Common myeloid progenitor, CD34-positive (primary cell): ENCODE measurements at regions not wholly inside any gene's neighbourhood (a gene's known extent, or its start where the extent isn't known, plus 50 kb on each side); places are given as distances from the start of the nearest gene placed in this dataset.
A peak's percentile ranks its signal among the peaks of the same experiment; 100 is the strongest.

Experiments used
- CTCF ChIA-PET: fragments of 350-600 bp; sonication (Branson Sonifier 250); formaldehyde crosslinking; loops from one replicate; lab custom pipeline; 2021; ENCODE audit warnings: antibody characterized with exemption; lab: Charles Lee
- POLR2A ChIA-PET: fragments of 350-600 bp; sonication (Branson Sonifier 250); formaldehyde crosslinking; loops from one replicate; lab custom pipeline; 2021; ENCODE audit warnings: antibody characterized with exemption; lab: Charles Lee
- DNase-seq, 3 donors: peaks; one replicate each; pipeline versions ENCODE4 v3.0.0 to v3.0.0-alpha.2; 2013
- H3K27ac ChIP-seq, 2 experiments: 1 replicate in 1 of 2; 2 replicates in 1 of 2; pipeline ENCODE4 v1.7.0; 2013; ENCODE audit warnings: inconsistent platforms in 2 of 2, low read length in 2 of 2, mild to moderate bottlenecking in 2 of 2, low read depth in 1 of 2, moderate library complexity in 1 of 2; ENCODE audit not compliant: severe bottlenecking in 2 of 2, insufficient read depth in 1 of 2, poor library complexity in 1 of 2
- H3K27me3 ChIP-seq, 5 experiments: replicated peaks in 2 of 5; 1 replicate in 3 of 5; 2 replicates in 2 of 5; pipeline versions ENCODE4 v1.6.1 to v1.7.0; 2013; ENCODE audit warnings: low read length in 4 of 5, mild to moderate bottlenecking in 2 of 5, moderate library complexity in 2 of 5, inconsistent platforms in 1 of 5; ENCODE audit not compliant: insufficient read depth in 5 of 5, control insufficient read depth in 4 of 5
- H3K36me3 ChIP-seq, 4 experiments: 1 replicate in 2 of 4; 2 replicates in 2 of 4; pipeline versions ENCODE4 v1.6.1 to v1.7.0; 2013; ENCODE audit warnings: low read length in 3 of 4, control low read depth in 1 of 4, mild to moderate bottlenecking in 1 of 4; ENCODE audit not compliant: control insufficient read depth in 4 of 4, insufficient read depth in 4 of 4
- H3K4me1 ChIP-seq, 4 experiments: 1 replicate in 3 of 4; 2 replicates in 1 of 4; pipeline versions ENCODE4 v1.6.1 to v1.7.1; 2013; ENCODE audit warnings: low read length in 3 of 4, mild to moderate bottlenecking in 3 of 4, control low read depth in 1 of 4, inconsistent platforms in 1 of 4, moderate library complexity in 1 of 4; ENCODE audit not compliant: control insufficient read depth in 4 of 4, insufficient read depth in 4 of 4; ENCODE audit errors: control extremely low read depth in 1 of 4
- H3K4me3 ChIP-seq, 7 experiments: 1 replicate in 4 of 7; 2 replicates in 3 of 7; pipeline versions ENCODE4 v1.5.1 to v1.7.0; 2013; ENCODE audit warnings: mild to moderate bottlenecking in 7 of 7, low read length in 6 of 7, moderate library complexity in 6 of 7, inconsistent platforms in 2 of 7, low read depth in 2 of 7, control low read depth in 1 of 7; ENCODE audit not compliant: insufficient read depth in 4 of 7, control insufficient read depth in 1 of 7; ENCODE audit errors: extremely low read depth in 1 of 7
- H3K9me3 ChIP-seq, 5 experiments: 1 replicate in 4 of 5; 2 replicates in 1 of 5; pipeline versions ENCODE4 v1.6.1 to v1.7.1; 2013; ENCODE audit warnings: low read length in 4 of 5, mild to moderate bottlenecking in 2 of 5, inconsistent platforms in 1 of 5, low read depth in 1 of 5, moderate library complexity in 1 of 5; ENCODE audit not compliant: control insufficient read depth in 4 of 5, insufficient read depth in 2 of 5; ENCODE audit errors: control extremely low read depth in 1 of 5
- WGBS: methylation state at CpG from one replicate; pipeline ENCODE4 v1.1.5; 2013; ENCODE audit not compliant: insufficient coverage; 5-methylcytosine and 5-hydroxymethylcytosine counted together

DNA sequence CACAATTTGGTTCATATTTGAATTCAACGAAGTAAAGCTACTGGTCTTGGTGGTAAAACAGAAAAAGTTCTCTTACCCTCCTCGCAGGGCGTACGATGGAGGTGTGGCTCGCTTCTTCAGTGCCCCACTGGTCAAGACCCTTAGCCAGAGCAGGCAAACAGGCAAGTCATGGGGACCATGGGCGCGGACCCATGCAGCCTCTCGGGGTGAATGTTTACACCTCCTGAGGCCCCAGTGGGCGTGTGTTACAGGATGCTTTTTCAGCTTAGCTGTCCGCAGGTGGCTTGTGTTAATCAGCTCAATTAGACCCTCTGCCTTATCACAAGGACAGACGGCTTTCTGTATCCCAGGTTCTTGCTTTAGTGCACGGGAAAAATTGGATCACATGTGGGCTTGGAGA is 991.8 kb downstream of the GBE1 start:
- Histone ChIP-seq H3K4me3 (no peak overlapping the region), H3K27me3 (no peaks in the 10 kb centered on the region), H3K9me3 (no peaks in the 10 kb centered on the region), H3K36me3 (no peaks in the 10 kb centered on the region), H3K27ac (peak overlapping the region in 1 of 2 experiments; percentile 25), H3K4me1 (no peaks in the 10 kb centered on the region)
- DNase-seq, result peak in 1 of 3 donors; percentile 6
- ChIA-PET POLR2A (interaction anchor here (0.6 kb wide), 1 partner anchor 14 kb away, joined by 3 read pairs; no protein-coding TSS in a partner anchor), CTCF (no interaction called here)
- 91% methylated on average over 11 of the region's 12 CpGs for WGBS

DNA sequence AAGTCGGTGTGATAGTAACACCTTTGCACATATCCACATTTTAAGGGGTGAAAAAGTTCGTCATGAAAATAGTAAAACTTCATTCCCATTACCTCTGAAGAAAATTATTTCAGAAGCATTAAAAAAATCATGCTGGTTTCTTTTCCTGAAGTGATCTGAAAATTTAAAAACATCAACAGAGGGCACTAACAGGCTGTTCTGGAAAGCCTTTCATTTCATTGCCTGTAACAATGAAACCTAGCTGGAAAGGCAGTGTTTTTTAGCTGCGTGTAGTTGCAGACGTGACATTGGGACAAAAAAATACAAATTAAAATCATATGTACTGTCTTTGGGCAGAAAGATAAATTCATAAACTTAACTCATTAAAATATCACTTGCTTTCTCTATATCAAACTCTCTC is 993.8 kb downstream of the GBE1 start:
- H3K36me3 ChIP-seq, result no peaks in the 10 kb centered on the region
- H3K27me3 ChIP-seq, result no peaks in the 10 kb centered on the region
- DNase-seq, result no peak
- no peak overlapping the region for H3K4me3 ChIP-seq
- no peaks in the 10 kb centered on the region for H3K9me3 ChIP-seq
- no peak overlapping the region for H3K27ac ChIP-seq
- no peaks in the 10 kb centered on the region for H3K4me1 ChIP-seq
- ChIA-PET CTCF (no interaction called here), POLR2A (no interaction called here)
- WGBS, result no CpG with 5 or more reads among the region's 4 CpGs

DNA sequence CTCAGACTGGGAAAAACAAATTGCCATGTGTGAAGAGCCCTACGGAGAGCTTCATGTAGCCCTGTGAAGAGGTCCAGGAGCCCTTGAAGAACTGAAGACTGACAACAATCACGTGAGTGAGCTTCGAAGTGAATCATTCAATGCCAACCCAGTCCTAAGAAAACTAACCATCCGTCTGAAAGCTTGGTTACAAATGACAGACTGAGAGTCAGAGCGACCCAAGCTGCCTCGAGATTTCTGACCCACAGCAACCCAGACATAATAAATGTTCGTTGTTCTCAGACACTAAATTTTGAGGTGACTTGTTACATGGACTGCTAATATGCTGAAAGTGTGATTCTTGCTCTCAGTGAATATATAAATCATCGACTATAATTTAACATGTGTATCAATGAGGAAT is 987.2 kb upstream of the ROBO1 start:
- no peaks in the 10 kb centered on the region for H3K9me3 ChIP-seq

DNA sequence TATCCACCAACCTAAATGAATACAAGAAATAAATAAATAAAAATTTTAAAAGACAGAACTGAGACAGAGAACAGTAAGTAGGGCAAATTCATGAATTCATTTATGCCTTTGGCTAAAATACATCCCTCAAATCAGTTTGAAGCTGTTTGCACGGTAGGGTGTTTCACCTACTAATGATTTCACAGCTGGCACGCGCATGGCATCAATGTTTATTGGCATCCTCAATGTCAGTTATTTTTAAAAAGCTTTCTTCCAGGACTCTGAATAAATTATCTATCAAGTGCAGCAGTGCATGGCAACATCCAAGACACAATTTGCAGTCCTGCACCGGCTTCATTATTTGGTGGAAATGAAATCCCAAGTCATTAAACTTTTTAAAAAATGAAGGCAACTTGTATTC is 985.2 kb upstream of the ROBO1 start:
- Histone ChIP-seq H3K4me3 (no peak overlapping the region), H3K27ac (no peak overlapping the region), H3K36me3 (no peaks in the 10 kb centered on the region), H3K9me3 (peaks cover 0 to 1% (median 0%) of the 10 kb centered on the region in 5 experiments), H3K4me1 (no peaks in the 10 kb centered on the region), H3K27me3 (no peaks in the 10 kb centered on the region)
- CTCF ChIA-PET, result no interaction called here
- 100% methylated on average over 2 of the region's 4 CpGs for WGBS
- no peak for DNase-seq
- POLR2A ChIA-PET, result no interaction called here

More for the DNA sequence above, 987.2 kb upstream of the ROBO1 start:
- no peak for DNase-seq
- Histone ChIP-seq H3K27me3 (no peaks in the 10 kb centered on the region), H3K27ac (no peak overlapping the region), H3K36me3 (no peaks in the 10 kb centered on the region), H3K4me3 (no peak overlapping the region), H3K4me1 (no peaks in the 10 kb centered on the region)
- 87% methylated on average over 7 of the region's 8 CpGs for WGBS
- POLR2A ChIA-PET, result no interaction called here
- CTCF ChIA-PET, result no interaction called here

DNA sequence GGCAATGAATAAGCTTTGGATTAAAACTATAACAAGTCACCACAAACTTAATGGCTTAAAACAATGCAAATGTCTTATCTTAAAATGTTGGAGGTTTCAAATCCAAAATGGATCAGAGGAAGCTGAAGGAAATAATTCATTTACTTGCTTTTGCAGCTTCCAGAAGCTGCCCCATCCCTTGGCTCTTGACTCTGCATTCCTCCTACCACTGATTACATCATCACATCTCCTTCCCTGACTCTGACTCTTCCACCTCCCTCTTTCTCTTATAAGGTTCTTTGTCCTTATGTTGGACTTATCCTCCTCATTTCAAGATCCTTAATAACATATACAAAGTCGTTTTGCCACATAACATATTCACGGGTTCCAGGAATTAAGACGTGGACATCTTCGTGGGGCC is 982.8 kb upstream of the ROBO1 start:
- no peaks in the 10 kb centered on the region for H3K4me1 ChIP-seq
- no peak overlapping the region for H3K27ac ChIP-seq
- ChIA-PET POLR2A (no interaction called here), CTCF (interaction anchor here (1.2 kb wide), 1 partner anchor 29 kb away, joined by 3 read pairs; no protein-coding TSS in a partner anchor)
- peaks cover 0 to 1% (median 0%) of the 10 kb centered on the region in 5 experiments for H3K9me3 ChIP-seq
- H3K27me3 ChIP-seq, result no peaks in the 10 kb centered on the region
- no peak overlapping the region for H3K4me3 ChIP-seq
- no peaks in the 10 kb centered on the region for H3K36me3 ChIP-seq
- 97% methylated on average over 4 of the region's 4 CpGs for WGBS
- no peak for DNase-seq

DNA sequence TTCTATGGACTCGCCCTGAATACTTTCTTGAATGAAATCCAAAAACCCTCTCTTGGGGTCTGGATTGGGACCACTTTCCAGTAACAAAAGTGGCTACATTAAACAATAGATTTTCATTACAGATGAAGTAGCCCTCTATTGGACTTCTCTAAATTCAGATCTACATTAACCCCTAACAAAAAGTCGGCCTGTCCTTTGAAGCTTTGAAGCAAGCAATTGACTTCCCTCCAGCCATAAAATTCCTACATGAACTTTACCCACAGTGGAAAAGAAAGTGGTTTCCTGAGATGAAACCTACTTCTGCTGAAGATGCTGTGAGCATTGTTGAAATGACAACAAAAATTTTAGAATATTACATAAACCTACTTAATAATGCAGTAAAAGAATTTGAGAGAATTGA is 967.1 kb upstream of the ROBO1 start:
- DNase-seq, result no peak
- Histone ChIP-seq H3K27ac (no peak overlapping the region), H3K36me3 (no peaks in the 10 kb centered on the region), H3K4me1 (peaks cover 3 to 19% (median 15%) of the 10 kb centered on the region in 4 experiments), H3K27me3 (no peaks in the 10 kb centered on the region), H3K9me3 (no peaks in the 10 kb centered on the region), H3K4me3 (no peak overlapping the region)
- CTCF ChIA-PET, result no interaction called here
- 100% methylated on average over 1 of the region's 2 CpGs for WGBS
- POLR2A ChIA-PET, result no interaction called here

DNA sequence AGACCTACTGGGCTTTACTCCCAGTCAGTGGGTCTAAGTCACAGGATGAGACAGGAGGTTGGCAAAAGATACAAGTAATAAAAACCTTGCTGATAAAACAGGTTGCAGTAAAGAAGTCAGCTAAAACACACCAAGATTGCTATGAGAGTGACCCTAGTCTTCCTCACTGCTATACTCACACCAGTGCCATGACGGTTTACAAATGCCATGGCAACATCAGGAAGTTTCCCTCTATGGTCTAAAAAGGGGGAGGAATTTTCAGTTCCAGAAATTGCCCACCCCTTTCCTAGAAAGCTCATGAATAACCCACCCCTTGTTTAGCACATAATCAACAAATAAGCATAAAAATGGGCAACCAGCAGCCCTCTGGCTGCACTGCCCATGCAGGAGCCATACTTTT is 966.7 kb upstream of the ROBO1 start:
- ChIA-PET POLR2A (no interaction called here), CTCF (no interaction called here)
- no peaks in the 10 kb centered on the region for H3K36me3 ChIP-seq
- no peak overlapping the region for H3K27ac ChIP-seq
- no peak for DNase-seq
- H3K9me3 ChIP-seq, result no peaks in the 10 kb centered on the region
- H3K4me1 ChIP-seq, result peaks cover 3 to 19% (median 15%) of the 10 kb centered on the region in 4 experiments
- no peaks in the 10 kb centered on the region for H3K27me3 ChIP-seq
- WGBS, result no CpG with 5 or more reads among the region's 1 CpG
- H3K4me3 ChIP-seq, result no peak overlapping the region
